ENCODE measurements at regions not wholly inside any gene's neighbourhood (a gene's known extent, or its start where the extent isn't known, plus 50 kb on each side); places are given as distances from the start of the nearest gene placed in this dataset.
A peak's percentile ranks its signal among the peaks of the same experiment; 100 is the strongest.
"Not testable (repeated sequence)": the region's sequence is repeated elsewhere in the genome, so short reads cannot be mapped to it uniquely, and the experiment has no call there.

DNA sequence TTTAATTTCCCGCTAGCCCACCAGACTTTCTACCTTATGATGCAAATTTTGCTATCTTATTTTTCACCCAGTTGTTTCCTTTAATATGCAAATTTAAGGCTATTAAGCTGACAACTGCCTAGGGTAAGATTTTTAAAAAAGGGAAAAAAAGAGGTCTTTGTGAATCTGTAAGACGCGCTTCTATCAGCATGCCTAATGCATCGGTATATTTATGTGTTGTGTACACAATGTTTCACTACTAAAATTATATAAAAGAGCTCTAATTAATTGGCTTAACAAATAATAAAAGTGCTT lies 386.6 kb downstream of the KIF20B start:
- H3K36me3 ChIP-seq (ENCODE audit: control insufficient read depth in 2 of 3, insufficient read depth in 3 of 3, low read length in 3 of 3): no peaks in the 10 kb centered on the region
- no peaks in the 10 kb centered on the region for H3K27me3 ChIP-seq (ENCODE audit: control insufficient read depth, insufficient read depth, low read length)
- FAIRE-seq (no peak), DNase-seq (no peak)
- H3K9me3 ChIP-seq (ENCODE audit: control insufficient read depth in 2 of 3, insufficient read depth in 1 of 3, low read length in 3 of 3): no peaks in the 10 kb centered on the region
- intact Hi-C loops (cut with DNase I): no loop called here
- H3K9ac ChIP-seq (ENCODE audit: low read length in 3 of 3): no peak overlapping the region
- no peak overlapping the region for H3K27ac ChIP-seq (ENCODE audit: low read depth in 2 of 2, low read length in 2 of 2)
- TF ChIP-seq, protein P1, sequence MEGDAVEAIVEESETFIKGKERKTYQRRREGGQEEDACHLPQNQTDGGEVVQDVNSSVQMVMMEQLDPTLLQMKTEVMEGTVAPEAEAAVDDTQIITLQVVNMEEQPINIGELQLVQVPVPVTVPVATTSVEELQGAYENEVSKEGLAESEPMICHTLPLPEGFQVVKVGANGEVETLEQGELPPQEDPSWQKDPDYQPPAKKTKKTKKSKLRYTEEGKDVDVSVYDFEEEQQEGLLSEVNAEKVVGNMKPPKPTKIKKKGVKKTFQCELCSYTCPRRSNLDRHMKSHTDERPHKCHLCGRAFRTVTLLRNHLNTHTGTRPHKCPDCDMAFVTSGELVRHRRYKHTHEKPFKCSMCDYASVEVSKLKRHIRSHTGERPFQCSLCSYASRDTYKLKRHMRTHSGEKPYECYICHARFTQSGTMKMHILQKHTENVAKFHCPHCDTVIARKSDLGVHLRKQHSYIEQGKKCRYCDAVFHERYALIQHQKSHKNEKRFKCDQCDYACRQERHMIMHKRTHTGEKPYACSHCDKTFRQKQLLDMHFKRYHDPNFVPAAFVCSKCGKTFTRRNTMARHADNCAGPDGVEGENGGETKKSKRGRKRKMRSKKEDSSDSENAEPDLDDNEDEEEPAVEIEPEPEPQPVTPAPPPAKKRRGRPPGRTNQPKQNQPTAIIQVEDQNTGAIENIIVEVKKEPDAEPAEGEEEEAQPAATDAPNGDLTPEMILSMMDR (IDR thresholded peaks at IDR 0.05; ENCODE audit: borderline replicate concordance, extremely low read depth, insufficient read depth): no peak
- no peaks in the 10 kb centered on the region for H3K4me1 ChIP-seq (ENCODE audit: control insufficient read depth in 2 of 3, insufficient read depth in 2 of 3, low read depth in 1 of 3, low read length in 3 of 3)
- H3K4me3 ChIP-seq (ENCODE audit: low read length in 3 of 3): no peak overlapping the region

DNA sequence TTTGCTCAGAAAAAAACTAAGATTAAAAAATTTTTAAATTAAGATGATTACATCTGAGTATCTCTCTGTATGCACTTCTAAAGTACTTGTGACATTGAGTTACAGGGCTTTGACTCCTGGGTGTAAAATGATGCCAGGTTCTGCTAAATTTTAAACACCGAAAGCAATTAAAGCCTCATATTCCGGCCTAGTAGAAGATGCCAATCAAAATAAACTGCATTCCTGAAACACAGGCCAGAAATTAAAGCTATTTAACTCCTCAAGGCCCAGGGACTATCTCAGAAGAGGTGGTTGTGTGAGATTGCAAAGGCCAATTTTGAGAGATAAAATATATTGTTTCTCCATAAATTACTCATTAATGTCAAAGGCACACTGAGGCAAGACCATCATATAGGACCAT lies 388.3 kb downstream of the KIF20B start:
- Histone ChIP-seq H3K9me3 (ENCODE audit: control insufficient read depth in 2 of 3, insufficient read depth in 1 of 3, low read length in 3 of 3) (no peaks in the 10 kb centered on the region), H3K27ac (ENCODE audit: low read depth in 2 of 2, low read length in 2 of 2) (no peak overlapping the region), H3K4me1 (ENCODE audit: control insufficient read depth in 2 of 3, insufficient read depth in 2 of 3, low read depth in 1 of 3, low read length in 3 of 3) (no peaks in the 10 kb centered on the region), H3K9ac (ENCODE audit: low read length in 3 of 3) (no peak overlapping the region), H3K36me3 (ENCODE audit: control insufficient read depth in 2 of 3, insufficient read depth in 3 of 3, low read length in 3 of 3) (no peaks in the 10 kb centered on the region), H3K27me3 (ENCODE audit: control insufficient read depth, insufficient read depth, low read length) (no peaks in the 10 kb centered on the region), H3K4me3 (ENCODE audit: low read length in 3 of 3) (no peak overlapping the region)
- TF ChIP-seq, protein P1 (IDR thresholded peaks at IDR 0.05; ENCODE audit: borderline replicate concordance, extremely low read depth, insufficient read depth): no peak
- intact Hi-C loops (cut with DNase I): no loop called here
- FAIRE-seq (no peak), DNase-seq (peak in 1 of 5 donors; percentile 21)

DNA sequence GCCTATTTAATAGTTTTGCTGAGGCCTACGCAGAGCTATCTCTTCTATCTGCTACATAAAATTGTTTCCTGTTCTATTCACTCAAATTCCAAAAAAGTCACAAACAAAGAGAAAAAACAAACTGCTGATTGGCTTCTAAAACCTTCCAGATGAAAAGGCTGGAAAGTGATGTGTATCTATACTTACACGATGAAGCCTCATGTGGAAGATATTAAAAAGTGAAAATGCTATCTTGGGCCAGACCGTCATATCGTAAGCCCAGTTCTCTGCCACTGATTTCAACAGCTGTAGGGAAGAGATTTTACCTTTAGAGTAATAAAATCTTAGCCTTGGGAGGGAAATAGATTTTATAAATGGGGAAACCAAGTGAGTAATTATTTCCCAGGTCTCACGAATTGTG lies 394.8 kb downstream of the KIF20B start:
- intact Hi-C loops (cut with DNase I): no loop called here
- Histone ChIP-seq H3K4me3 (ENCODE audit: low read length in 3 of 3) (no peak overlapping the region), H3K27ac (ENCODE audit: low read depth in 2 of 2, low read length in 2 of 2) (no peak overlapping the region), H3K4me1 (ENCODE audit: control insufficient read depth in 2 of 3, insufficient read depth in 2 of 3, low read depth in 1 of 3, low read length in 3 of 3) (no peaks in the 10 kb centered on the region), H3K36me3 (ENCODE audit: control insufficient read depth in 2 of 3, insufficient read depth in 3 of 3, low read length in 3 of 3) (no peaks in the 10 kb centered on the region), H3K27me3 (ENCODE audit: control insufficient read depth, insufficient read depth, low read length) (no peaks in the 10 kb centered on the region), H3K9me3 (ENCODE audit: control insufficient read depth in 2 of 3, insufficient read depth in 1 of 3, low read length in 3 of 3) (no peaks in the 10 kb centered on the region), H3K9ac (ENCODE audit: low read length in 3 of 3) (no peak overlapping the region)
- TF ChIP-seq, protein P1 (IDR thresholded peaks at IDR 0.05; ENCODE audit: borderline replicate concordance, extremely low read depth, insufficient read depth): no peak
- DNase-seq (no peak), FAIRE-seq (no peak)

DNA sequence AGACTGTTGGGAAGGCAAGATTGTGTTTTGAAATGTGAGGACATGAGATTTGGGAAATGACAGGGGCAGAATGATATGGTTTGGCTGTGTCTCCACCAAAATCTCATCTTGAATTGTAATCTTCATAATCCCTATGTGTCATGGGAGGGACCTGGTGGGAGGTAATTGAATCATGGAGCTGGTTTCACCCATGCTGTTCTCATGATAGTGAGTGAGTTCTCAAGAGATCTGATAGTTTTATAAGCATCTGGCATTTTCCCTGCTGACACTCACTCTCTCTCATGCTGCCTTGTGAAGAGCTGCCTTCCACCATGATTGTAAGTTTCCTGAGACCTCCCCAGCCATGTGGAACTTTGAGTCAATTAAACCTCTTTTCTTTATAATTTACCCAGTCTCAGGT lies 406.2 kb downstream of the KIF20B start:
- FAIRE-seq; H3K9ac ChIP-seq (ENCODE audit: low read length in 3 of 3); H3K4me3 ChIP-seq (ENCODE audit: low read length in 3 of 3); H3K27me3 ChIP-seq (ENCODE audit: control insufficient read depth, insufficient read depth, low read length); H3K9me3 ChIP-seq (ENCODE audit: control insufficient read depth in 2 of 3, insufficient read depth in 1 of 3, low read length in 3 of 3); H3K27ac ChIP-seq (ENCODE audit: low read depth in 2 of 2, low read length in 2 of 2); H3K36me3 ChIP-seq (ENCODE audit: control insufficient read depth in 2 of 3, insufficient read depth in 3 of 3, low read length in 3 of 3); DNase-seq; H3K4me1 ChIP-seq (ENCODE audit: control insufficient read depth in 2 of 3, insufficient read depth in 2 of 3, low read depth in 1 of 3, low read length in 3 of 3); intact Hi-C loops (cut with DNase I): not testable (repeated sequence)

Measured in kidney (tissue), 13 donors.